Ovary (tissue), 3 donors: ENCODE measurements at regions not wholly inside any gene's neighbourhood (a gene's known extent, or its start where the extent isn't known, plus 50 kb on each side); places are given as distances from the start of the nearest gene placed in this dataset.

ENCODE experiments used
- EP300 ChIP-seq: sonication (generic); formaldehyde crosslinking; IDR thresholded peaks from one replicate; pipeline ENCODE4 v1.6.1; 2017; ENCODE audit warnings: antibody characterized with exemption
- TF ChIP-seq, protein P1 (sequence below), 3 donors: fragments of 450-650 bp in 2 of 3; fragments of 200-600 bp in 1 of 3; IDR thresholded peaks; one replicate each; pipeline versions ENCODE4 v1.5.1 to v1.8.0; 2016 to 2022; ENCODE audit warnings: antibody characterized with exemption in 3 of 3, mild to moderate bottlenecking in 1 of 3
- donor health status: DM: no; HTN: no; CAD: no.

DNA sequence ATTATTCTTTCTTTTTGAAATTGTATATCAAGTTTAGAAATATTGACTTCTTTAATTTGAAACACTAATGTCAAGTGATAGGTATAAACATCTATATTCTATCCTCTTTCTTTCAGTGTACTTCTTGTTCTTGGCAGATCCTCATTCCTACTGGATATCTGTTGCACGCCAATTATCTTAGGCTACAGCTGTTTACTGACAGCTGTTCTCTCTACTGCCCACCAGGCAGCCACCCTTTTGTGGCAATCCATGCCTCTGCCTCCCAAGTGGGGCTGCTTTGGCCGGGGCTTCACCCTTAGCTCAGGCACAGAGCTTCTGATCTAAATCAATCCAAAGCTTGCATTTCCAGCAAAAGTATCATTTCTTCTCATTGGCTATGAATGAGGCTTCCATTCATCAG lies 50.6 kb upstream of the ITSN2 start:
- TF ChIP-seq, protein P1, sequence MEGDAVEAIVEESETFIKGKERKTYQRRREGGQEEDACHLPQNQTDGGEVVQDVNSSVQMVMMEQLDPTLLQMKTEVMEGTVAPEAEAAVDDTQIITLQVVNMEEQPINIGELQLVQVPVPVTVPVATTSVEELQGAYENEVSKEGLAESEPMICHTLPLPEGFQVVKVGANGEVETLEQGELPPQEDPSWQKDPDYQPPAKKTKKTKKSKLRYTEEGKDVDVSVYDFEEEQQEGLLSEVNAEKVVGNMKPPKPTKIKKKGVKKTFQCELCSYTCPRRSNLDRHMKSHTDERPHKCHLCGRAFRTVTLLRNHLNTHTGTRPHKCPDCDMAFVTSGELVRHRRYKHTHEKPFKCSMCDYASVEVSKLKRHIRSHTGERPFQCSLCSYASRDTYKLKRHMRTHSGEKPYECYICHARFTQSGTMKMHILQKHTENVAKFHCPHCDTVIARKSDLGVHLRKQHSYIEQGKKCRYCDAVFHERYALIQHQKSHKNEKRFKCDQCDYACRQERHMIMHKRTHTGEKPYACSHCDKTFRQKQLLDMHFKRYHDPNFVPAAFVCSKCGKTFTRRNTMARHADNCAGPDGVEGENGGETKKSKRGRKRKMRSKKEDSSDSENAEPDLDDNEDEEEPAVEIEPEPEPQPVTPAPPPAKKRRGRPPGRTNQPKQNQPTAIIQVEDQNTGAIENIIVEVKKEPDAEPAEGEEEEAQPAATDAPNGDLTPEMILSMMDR (IDR thresholded peaks at IDR 0.05), result no peak
- no peak for TF ChIP-seq EP300
